ENCODE measurements at regions not wholly inside any gene's neighbourhood (a gene's known extent, or its start where the extent isn't known, plus 50 kb on each side); places are given as distances from the start of the nearest gene placed in this dataset.

GRCh38 chr2:39894082-39894481 lies 115.0 kb upstream of the THUMPD2 start:
- TF ChIP-seq CTCF (IDR thresholded peaks at IDR 0.05) (no peak), POLR2A (IDR thresholded peaks at IDR 0.05) (no peak), EP300 (IDR thresholded peaks at IDR 0.05) (no peak)
